GM23338 (cell line): ENCODE measurements at regions not wholly inside any gene's neighbourhood (a gene's known extent, or its start where the extent isn't known, plus 50 kb on each side); places are given as distances from the start of the nearest gene placed in this dataset.

ENCODE experiments used
- ATAC-seq: fragments of 200-7000 bp; cut with Tn5 transposase; 3 replicates; pipeline ENCODE4 v1.9.1; 2020
- DNase-seq: peaks from one replicate; pipeline ENCODE4 v3.0.0-alpha.2; 2015; ENCODE audit warnings: low spot score
- H2AFZ ChIP-seq: fragments of 200-600 bp; sonication (generic); 2 replicates; pipeline ENCODE4 v1.8.0; 2016; ENCODE audit warnings: antibody characterized with exemption, mild to moderate bottlenecking, moderate library complexity
- H3F3A ChIP-seq: fragments of 200-600 bp; sonication (generic); replicated peaks from 2 replicates; pipeline ENCODE4 v1.8.0; 2017; ENCODE audit warnings: antibody characterized with exemption, mixed run types, low read depth
- H3K27ac ChIP-seq: fragments of 200-600 bp; sonication (generic); 2 replicates; pipeline ENCODE4 v1.6.1; 2016; ENCODE audit warnings: low read depth
- H3K27me3 ChIP-seq: fragments of 200-600 bp; sonication (generic); 2 replicates; pipeline ENCODE4 v1.8.0; 2016; ENCODE audit warnings: mild to moderate bottlenecking, mixed run types, moderate library complexity; ENCODE audit not compliant: insufficient read depth
- H3K36me3 ChIP-seq: fragments of 200-600 bp; sonication (generic); 2 replicates; pipeline ENCODE4 v1.8.0; 2016; ENCODE audit warnings: mild to moderate bottlenecking; ENCODE audit not compliant: insufficient read depth
- H3K4me1 ChIP-seq: fragments of 200-600 bp; sonication (generic); 2 replicates; pipeline ENCODE4 v1.8.0; 2016; ENCODE audit warnings: mild to moderate bottlenecking, moderate library complexity; ENCODE audit not compliant: insufficient read depth
- H3K4me2 ChIP-seq: fragments of 200-600 bp; sonication (generic); 2 replicates; pipeline ENCODE4 v1.7.1; 2017; ENCODE audit warnings: mixed run types
- H3K4me3 ChIP-seq: fragments of 200-600 bp; sonication (generic); 2 replicates; pipeline ENCODE4 v1.6.1; 2016; ENCODE audit warnings: mixed run types
- H3K79me2 ChIP-seq: fragments of 200-600 bp; sonication (generic); replicated peaks from 2 replicates; pipeline ENCODE4 v1.8.0; 2017; ENCODE audit warnings: mild to moderate bottlenecking; ENCODE audit not compliant: insufficient read depth
- H3K9me2 ChIP-seq: fragments of 200-600 bp; sonication (generic); 2 replicates; pipeline ENCODE4 v1.8.0; 2017; ENCODE audit not compliant: insufficient read depth
- H4K20me1 ChIP-seq: fragments of 200-600 bp; sonication (generic); replicated peaks from 2 replicates; pipeline ENCODE4 v1.8.0; 2017; ENCODE audit warnings: mild to moderate bottlenecking; ENCODE audit not compliant: insufficient read depth
- H3K27ac Mint-ChIP-seq: 2 replicates; pipeline ENCODE4 v1.8.0; 2020; ENCODE audit warnings: inconsistent platforms, mild to moderate bottlenecking, moderate library complexity, mixed read lengths
- H3K27me3 Mint-ChIP-seq: 3 replicates; pipeline ENCODE4 v1.8.0; 2022; ENCODE audit warnings: low read depth, mild to moderate bottlenecking, moderate library complexity, mixed read lengths, inconsistent platforms; ENCODE audit not compliant: insufficient read depth, poor library complexity
- H3K36me3 Mint-ChIP-seq: 3 replicates; pipeline ENCODE4 v1.8.0; 2021; ENCODE audit warnings: low read depth, mild to moderate bottlenecking, inconsistent platforms, moderate library complexity, mixed read lengths
- H3K4me1 Mint-ChIP-seq: 3 replicates; pipeline ENCODE4 v1.8.0; 2020; ENCODE audit warnings: mild to moderate bottlenecking, inconsistent platforms, mixed read lengths
- H3K4me3 Mint-ChIP-seq: 3 replicates; pipeline ENCODE4 v1.8.0; 2021; ENCODE audit warnings: moderate library complexity, mild to moderate bottlenecking, inconsistent platforms, mixed read lengths
- H3K9me3 Mint-ChIP-seq: 3 replicates; pipeline ENCODE4 v1.8.0; 2020; ENCODE audit warnings: moderate library complexity, mild to moderate bottlenecking, inconsistent platforms, mixed read lengths
- CREB1 ChIP-seq: fragments of 250-450 bp; sonication (Bioruptor Pico); IDR thresholded peaks from 2 replicates; pipeline ENCODE4 v1.5.0; 2020; ENCODE audit warnings: low read depth, mild to moderate bottlenecking, moderate library complexity
- JUNB ChIP-seq: IDR thresholded peaks from one replicate; pipeline ENCODE4 v1.6.1; 2016; ENCODE audit warnings: antibody characterized with exemption; ENCODE audit not compliant: unreplicated experiment
- NANOG ChIP-seq: IDR thresholded peaks from 2 replicates; pipeline ENCODE4 v1.6.1; 2016; ENCODE audit warnings: antibody characterized with exemption, borderline replicate concordance
- POLR2AphosphoS5 ChIP-seq: IDR thresholded peaks from 2 replicates; pipeline ENCODE4 v1.6.1; 2016; ENCODE audit warnings: antibody characterized with exemption, low read depth
- STAT1 ChIP-seq: IDR thresholded peaks from one replicate; pipeline ENCODE4 v1.6.1; 2016; ENCODE audit warnings: antibody characterized with exemption; ENCODE audit not compliant: unreplicated experiment
- ZNF114 ChIP-seq: fragments of 250-450 bp; sonication (Bioruptor Pico); IDR thresholded peaks from 2 replicates; pipeline ENCODE4 v1.5.0; 2020; ENCODE audit warnings: mild to moderate bottlenecking, moderate library complexity
- ZNF331 ChIP-seq: fragments of 250-450 bp; sonication (Bioruptor Pico); IDR thresholded peaks from 2 replicates; pipeline ENCODE4 v1.5.0; 2020; ENCODE audit warnings: low read depth, mild to moderate bottlenecking, moderate library complexity
- TF ChIP-seq, protein P1 (sequence below): fragments of 250-450 bp; sonication (Bioruptor Pico); IDR thresholded peaks from 2 replicates; pipeline ENCODE4 v1.5.0; 2020; ENCODE audit warnings: mild to moderate bottlenecking, moderate library complexity
- TF ChIP-seq, protein P2 (sequence below): IDR thresholded peaks from one replicate; pipeline ENCODE4 v1.6.1; 2018; ENCODE audit warnings: antibody characterized with exemption; ENCODE audit not compliant: unreplicated experiment
- TF ChIP-seq, protein P3 (sequence below), 2 experiments: fragments of 200-600 bp in 1 of 2; sonication (generic) in 1 of 2; conservative IDR thresholded peaks; 2 replicates each; pipeline versions ENCODE4 v1.5.1 to v1.6.1; 2016 to 2017; ENCODE audit warnings: antibody characterized with exemption in 2 of 2, low read depth in 2 of 2, mild to moderate bottlenecking in 2 of 2, moderate library complexity in 1 of 2

DNA sequence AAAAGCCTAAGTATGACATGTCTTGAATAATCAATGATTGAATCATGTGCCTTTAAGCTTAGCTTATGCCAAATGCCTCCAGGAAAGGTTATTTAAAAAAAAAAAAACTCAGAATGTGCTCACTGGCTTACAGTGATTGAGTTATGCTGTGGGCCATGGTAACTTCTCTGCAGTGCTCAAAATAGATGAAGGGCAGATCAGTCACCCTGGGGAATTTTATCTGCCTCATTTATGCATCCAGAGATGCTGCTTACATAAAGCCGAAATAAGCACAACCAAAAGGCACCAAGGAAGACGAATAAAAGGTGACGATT lies 118.7 kb upstream of the MDM1 start:
- Histone ChIP-seq H3K4me3 (no peak overlapping the region), H4K20me1 (no peaks in the 10 kb centered on the region), H3K27me3 (no peaks in the 10 kb centered on the region), H3K4me1 (peaks cover 55% of the 10 kb centered on the region), H3K4me2 (0 out of 2 replicates have a peak overlapping the region, but pooled peaks have one; percentile 7), H3K27ac (no peak overlapping the region), H3K36me3 (no peaks in the 10 kb centered on the region), H2AFZ (peak overlapping the region; percentile 16; the same call in 1 of the 2 replicates), H3K79me2 (no peaks in the 10 kb centered on the region), H3F3A (no peaks in the 10 kb centered on the region), H3K9me2 (no peaks in the 10 kb centered on the region)
- H3K36me3 Mint-ChIP-seq, result peaks cover 4% of the 10 kb centered on the region; the same call in 1 of the 3 replicates
- H3K27me3 Mint-ChIP-seq, result no peaks in the 10 kb centered on the region
- TF ChIP-seq ZNF331 (CRISPR knock-in tag) (no peak), JUNB (no peak), NANOG (no peak)
- H3K4me1 Mint-ChIP-seq, result peaks cover 62% of the 10 kb centered on the region
- H3K27ac Mint-ChIP-seq, result no peak overlapping the region
- ATAC-seq (no peak), DNase-seq (no peak)
- H3K9me3 Mint-ChIP-seq, result peaks cover 4% of the 10 kb centered on the region; the same call in 2 of the 3 replicates
- no peak overlapping the region for H3K4me3 Mint-ChIP-seq

DNA sequence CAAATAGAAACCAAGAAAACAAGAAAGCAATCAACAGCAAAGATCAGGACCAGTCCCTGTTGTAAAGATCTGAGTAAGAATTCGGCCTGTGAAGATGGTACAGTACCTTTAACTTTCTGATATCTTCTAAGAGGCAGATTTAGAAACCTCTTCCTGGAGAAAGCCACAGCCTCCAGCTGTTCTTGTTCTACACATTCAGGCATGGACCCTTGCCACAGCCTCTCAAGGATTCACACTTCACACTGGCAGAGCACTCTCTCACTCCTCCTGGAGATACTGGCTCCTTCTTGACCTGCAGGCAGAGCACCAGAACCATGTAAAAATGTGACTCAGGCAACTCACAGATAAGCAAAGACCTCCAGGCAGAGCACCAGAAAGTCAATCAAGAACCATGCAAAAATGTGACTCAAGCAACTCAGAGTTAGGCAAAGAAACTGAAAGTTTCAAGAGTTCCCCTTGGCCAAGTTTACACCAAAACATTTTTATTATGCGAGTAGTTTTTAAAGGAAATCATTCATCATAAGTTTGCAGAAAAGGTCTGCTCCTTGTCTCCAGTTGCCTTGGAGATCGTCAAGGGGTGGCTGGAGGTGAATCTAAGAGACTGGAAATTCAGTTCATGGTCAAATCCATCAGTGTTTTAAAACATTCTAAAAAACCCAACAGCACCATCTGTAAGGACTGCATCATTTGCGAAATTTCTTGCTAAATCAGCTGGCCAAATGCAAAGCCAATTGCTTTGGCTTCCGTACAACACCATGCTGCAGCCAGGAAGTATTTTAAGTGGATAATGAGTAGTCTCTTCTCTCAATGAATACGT lies 119.3 kb upstream of the MDM1 start:
- Histone ChIP-seq H2AFZ (peak overlapping the region; percentile 16; the same call in 1 of the 2 replicates), H3K27ac (no peak overlapping the region), H3K4me3 (no peak overlapping the region), H3K9me2 (no peaks in the 10 kb centered on the region), H3K4me2 (peak overlapping the region; percentile 7; the same call in 1 of the 2 replicates), H4K20me1 (no peaks in the 10 kb centered on the region), H3K4me1 (peaks cover 55% of the 10 kb centered on the region), H3K79me2 (no peaks in the 10 kb centered on the region), H3K36me3 (no peaks in the 10 kb centered on the region), H3K27me3 (no peaks in the 10 kb centered on the region), H3F3A (no peaks in the 10 kb centered on the region)
- peaks cover 4% of the 10 kb centered on the region; the same call in 1 of the 3 replicates for H3K36me3 Mint-ChIP-seq
- H3K27me3 Mint-ChIP-seq, result no peaks in the 10 kb centered on the region
- peaks cover 61% of the 10 kb centered on the region for H3K4me1 Mint-ChIP-seq
- peak overlapping the region; percentile 51; the same call in 1 of the 2 replicates for H3K27ac Mint-ChIP-seq
- peaks cover 4% of the 10 kb centered on the region; the same call in 2 of the 3 replicates for H3K9me3 Mint-ChIP-seq
- ATAC-seq (no peak), DNase-seq (no peak)
- H3K4me3 Mint-ChIP-seq, result no peak overlapping the region
- TF ChIP-seq NANOG (no peak), ZNF331 (CRISPR knock-in tag) (no peak), POLR2AphosphoS5 (no peak), STAT1 (no peak), CREB1 (CRISPR knock-in tag) (no peak), ZNF114 (CRISPR knock-in tag) (no peak)
- TF ChIP-seq, protein P1, sequence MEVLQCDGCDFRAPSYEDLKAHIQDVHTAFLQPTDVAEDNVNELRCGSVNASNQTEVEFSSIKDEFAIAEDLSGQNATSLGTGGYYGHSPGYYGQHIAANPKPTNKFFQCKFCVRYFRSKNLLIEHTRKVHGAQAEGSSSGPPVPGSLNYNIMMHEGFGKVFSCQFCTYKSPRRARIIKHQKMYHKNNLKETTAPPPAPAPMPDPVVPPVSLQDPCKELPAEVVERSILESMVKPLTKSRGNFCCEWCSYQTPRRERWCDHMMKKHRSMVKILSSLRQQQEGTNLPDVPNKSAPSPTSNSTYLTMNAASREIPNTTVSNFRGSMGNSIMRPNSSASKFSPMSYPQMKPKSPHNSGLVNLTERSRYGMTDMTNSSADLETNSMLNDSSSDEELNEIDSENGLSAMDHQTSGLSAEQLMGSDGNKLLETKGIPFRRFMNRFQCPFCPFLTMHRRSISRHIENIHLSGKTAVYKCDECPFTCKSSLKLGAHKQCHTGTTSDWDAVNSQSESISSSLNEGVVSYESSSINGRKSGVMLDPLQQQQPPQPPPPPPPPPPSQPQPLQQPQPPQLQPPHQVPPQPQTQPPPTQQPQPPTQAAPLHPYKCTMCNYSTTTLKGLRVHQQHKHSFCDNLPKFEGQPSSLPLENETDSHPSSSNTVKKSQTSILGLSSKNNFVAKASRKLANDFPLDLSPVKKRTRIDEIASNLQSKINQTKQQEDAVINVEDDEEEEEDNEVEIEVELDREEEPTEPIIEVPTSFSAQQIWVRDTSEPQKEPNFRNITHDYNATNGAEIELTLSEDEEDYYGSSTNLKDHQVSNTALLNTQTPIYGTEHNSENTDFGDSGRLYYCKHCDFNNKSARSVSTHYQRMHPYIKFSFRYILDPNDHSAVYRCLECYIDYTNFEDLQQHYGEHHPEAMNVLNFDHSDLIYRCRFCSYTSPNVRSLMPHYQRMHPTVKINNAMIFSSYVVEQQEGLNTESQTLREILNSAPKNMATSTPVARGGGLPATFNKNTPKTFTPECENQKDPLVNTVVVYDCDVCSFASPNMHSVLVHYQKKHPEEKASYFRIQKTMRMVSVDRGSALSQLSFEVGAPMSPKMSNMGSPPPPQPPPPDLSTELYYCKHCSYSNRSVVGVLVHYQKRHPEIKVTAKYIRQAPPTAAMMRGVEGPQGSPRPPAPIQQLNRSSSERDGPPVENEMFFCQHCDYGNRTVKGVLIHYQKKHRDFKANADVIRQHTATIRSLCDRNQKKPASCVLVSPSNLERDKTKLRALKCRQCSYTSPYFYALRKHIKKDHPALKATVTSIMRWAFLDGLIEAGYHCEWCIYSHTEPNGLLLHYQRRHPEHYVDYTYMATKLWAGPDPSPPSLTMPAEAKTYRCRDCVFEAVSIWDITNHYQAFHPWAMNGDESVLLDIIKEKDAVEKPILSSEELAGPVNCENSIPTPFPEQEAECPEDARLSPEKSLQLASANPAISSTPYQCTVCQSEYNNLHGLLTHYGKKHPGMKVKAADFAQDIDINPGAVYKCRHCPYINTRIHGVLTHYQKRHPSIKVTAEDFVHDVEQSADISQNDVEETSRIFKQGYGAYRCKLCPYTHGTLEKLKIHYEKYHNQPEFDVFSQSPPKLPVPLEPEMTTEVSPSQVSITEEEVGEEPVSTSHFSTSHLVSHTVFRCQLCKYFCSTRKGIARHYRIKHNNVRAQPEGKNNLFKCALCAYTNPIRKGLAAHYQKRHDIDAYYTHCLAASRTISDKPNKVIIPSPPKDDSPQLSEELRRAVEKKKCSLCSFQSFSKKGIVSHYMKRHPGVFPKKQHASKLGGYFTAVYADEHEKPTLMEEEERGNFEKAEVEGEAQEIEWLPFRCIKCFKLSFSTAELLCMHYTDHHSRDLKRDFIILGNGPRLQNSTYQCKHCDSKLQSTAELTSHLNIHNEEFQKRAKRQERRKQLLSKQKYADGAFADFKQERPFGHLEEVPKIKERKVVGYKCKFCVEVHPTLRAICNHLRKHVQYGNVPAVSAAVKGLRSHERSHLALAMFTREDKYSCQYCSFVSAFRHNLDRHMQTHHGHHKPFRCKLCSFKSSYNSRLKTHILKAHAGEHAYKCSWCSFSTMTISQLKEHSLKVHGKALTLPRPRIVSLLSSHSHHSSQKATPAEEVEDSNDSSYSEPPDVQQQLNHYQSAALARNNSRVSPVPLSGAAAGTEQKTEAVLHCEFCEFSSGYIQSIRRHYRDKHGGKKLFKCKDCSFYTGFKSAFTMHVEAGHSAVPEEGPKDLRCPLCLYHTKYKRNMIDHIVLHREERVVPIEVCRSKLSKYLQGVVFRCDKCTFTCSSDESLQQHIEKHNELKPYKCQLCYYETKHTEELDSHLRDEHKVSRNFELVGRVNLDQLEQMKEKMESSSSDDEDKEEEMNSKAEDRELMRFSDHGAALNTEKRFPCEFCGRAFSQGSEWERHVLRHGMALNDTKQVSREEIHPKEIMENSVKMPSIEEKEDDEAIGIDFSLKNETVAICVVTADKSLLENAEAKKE, result no peak
- TF ChIP-seq, protein P2, sequence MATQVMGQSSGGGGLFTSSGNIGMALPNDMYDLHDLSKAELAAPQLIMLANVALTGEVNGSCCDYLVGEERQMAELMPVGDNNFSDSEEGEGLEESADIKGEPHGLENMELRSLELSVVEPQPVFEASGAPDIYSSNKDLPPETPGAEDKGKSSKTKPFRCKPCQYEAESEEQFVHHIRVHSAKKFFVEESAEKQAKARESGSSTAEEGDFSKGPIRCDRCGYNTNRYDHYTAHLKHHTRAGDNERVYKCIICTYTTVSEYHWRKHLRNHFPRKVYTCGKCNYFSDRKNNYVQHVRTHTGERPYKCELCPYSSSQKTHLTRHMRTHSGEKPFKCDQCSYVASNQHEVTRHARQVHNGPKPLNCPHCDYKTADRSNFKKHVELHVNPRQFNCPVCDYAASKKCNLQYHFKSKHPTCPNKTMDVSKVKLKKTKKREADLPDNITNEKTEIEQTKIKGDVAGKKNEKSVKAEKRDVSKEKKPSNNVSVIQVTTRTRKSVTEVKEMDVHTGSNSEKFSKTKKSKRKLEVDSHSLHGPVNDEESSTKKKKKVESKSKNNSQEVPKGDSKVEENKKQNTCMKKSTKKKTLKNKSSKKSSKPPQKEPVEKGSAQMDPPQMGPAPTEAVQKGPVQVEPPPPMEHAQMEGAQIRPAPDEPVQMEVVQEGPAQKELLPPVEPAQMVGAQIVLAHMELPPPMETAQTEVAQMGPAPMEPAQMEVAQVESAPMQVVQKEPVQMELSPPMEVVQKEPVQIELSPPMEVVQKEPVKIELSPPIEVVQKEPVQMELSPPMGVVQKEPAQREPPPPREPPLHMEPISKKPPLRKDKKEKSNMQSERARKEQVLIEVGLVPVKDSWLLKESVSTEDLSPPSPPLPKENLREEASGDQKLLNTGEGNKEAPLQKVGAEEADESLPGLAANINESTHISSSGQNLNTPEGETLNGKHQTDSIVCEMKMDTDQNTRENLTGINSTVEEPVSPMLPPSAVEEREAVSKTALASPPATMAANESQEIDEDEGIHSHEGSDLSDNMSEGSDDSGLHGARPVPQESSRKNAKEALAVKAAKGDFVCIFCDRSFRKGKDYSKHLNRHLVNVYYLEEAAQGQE, result no peak
- TF ChIP-seq, protein P3, sequence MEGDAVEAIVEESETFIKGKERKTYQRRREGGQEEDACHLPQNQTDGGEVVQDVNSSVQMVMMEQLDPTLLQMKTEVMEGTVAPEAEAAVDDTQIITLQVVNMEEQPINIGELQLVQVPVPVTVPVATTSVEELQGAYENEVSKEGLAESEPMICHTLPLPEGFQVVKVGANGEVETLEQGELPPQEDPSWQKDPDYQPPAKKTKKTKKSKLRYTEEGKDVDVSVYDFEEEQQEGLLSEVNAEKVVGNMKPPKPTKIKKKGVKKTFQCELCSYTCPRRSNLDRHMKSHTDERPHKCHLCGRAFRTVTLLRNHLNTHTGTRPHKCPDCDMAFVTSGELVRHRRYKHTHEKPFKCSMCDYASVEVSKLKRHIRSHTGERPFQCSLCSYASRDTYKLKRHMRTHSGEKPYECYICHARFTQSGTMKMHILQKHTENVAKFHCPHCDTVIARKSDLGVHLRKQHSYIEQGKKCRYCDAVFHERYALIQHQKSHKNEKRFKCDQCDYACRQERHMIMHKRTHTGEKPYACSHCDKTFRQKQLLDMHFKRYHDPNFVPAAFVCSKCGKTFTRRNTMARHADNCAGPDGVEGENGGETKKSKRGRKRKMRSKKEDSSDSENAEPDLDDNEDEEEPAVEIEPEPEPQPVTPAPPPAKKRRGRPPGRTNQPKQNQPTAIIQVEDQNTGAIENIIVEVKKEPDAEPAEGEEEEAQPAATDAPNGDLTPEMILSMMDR (conservative IDR thresholded peaks at IDR 0.05; ENCODE audit: low read depth in 2 of 2), result no peak
